HG03565 (cell line): ENCODE measurements at regions not wholly inside any gene's neighbourhood (a gene's known extent, or its start where the extent isn't known, plus 50 kb on each side); places are given as distances from the start of the nearest gene placed in this dataset.
"Not testable (repeated sequence)": the region's sequence is repeated elsewhere in the genome, so short reads cannot be mapped to it uniquely, and the experiment has no call there.

Experiments
- ATAC-seq: cut with Tn5 transposase; IDR thresholded peaks from one replicate; pipeline ENCODE4 v1.9.1; 2021; ENCODE audit warnings: mild to moderate bottlenecking, moderate library complexity; ENCODE audit not compliant: unreplicated experiment

- no peak for ATAC-seq
Measured at GRCh38 chr10:119996944-119997343, 104.4 kb downstream of the SEC23IP start.

- no peak for ATAC-seq
Measured at GRCh38 chr10:119997429-119997828, 104.9 kb downstream of the SEC23IP start.

GRCh38 chr10:120002785-120003184, 110.3 kb downstream of the SEC23IP start:
- no peak for ATAC-seq

- ATAC-seq, result no peak
Measured at GRCh38 chr10:120005207-120006201, 113.0 kb downstream of the SEC23IP start.

GRCh38 chr10:120007261-120007660, 114.7 kb downstream of the SEC23IP start:
- ATAC-seq, result no peak

GRCh38 chr10:120011359-120012130, 119.0 kb downstream of the SEC23IP start:
- ATAC-seq, result no peak

GRCh38 chr10:120012131-120012400, 119.5 kb downstream of the SEC23IP start:
- no peak for ATAC-seq

- ATAC-seq, result no peak
Measured at GRCh38 chr10:120012566-120012965, 120.0 kb downstream of the SEC23IP start.

GRCh38 chr10:120014031-120014430, 121.5 kb downstream of the SEC23IP start:
- ATAC-seq, result no peak

- no peak for ATAC-seq
Measured at GRCh38 chr10:120015064-120015463, 122.5 kb downstream of the SEC23IP start.

- no peak for ATAC-seq
Measured at GRCh38 chr10:120016906-120017305, 124.4 kb downstream of the SEC23IP start.

- ATAC-seq, result no peak
Measured at GRCh38 chr10:120017733-120018417, 125.3 kb downstream of the SEC23IP start.

- ATAC-seq, result no peak
Measured at GRCh38 chr10:120018695-120019094, 126.2 kb downstream of the SEC23IP start.

- no peak for ATAC-seq
Measured at GRCh38 chr10:120019568-120019967, 127.0 kb downstream of the SEC23IP start.

GRCh38 chr10:120022357-120022756, 129.8 kb downstream of the SEC23IP start:
- no peak for ATAC-seq

- ATAC-seq, result no peak
Measured at GRCh38 chr10:120034236-120034635, 141.7 kb downstream of the SEC23IP start.

GRCh38 chr10:120039046-120039445, 146.5 kb downstream of the SEC23IP start:
- ATAC-seq, result no peak

- ATAC-seq, result no peak
Measured at GRCh38 chr10:120039826-120040225, 147.3 kb downstream of the SEC23IP start.

GRCh38 chr10:120041807-120042559, 149.5 kb downstream of the SEC23IP start:
- no peak for ATAC-seq

GRCh38 chr10:120042705-120043104, 150.2 kb downstream of the SEC23IP start:
- ATAC-seq, result no peak

GRCh38 chr10:120047373-120047772, 154.8 kb downstream of the SEC23IP start:
- ATAC-seq, result not testable (repeated sequence)
